ENCODE measurements at regions not wholly inside any gene's neighbourhood (a gene's known extent, or its start where the extent isn't known, plus 50 kb on each side); places are given as distances from the start of the nearest gene placed in this dataset.

DNA sequence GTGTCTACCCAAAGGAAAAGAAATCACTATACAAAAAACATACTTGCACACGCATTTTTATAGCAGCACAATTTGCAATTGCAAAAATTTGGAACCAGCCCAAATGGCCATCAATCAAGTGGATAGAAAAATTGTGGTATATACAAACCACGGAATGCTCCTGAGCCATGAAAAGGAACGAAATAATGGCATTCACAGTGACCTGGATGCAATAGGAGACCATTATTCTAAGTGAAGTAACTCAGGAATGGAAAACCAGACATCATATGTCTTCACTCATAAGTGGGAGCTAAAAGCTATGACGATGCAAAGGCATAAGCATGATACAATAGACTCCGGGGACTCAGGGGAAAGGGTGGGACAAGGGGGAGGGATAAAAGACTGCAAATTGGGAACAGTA, 78.4 kb downstream of the ENC1 start:
- no peak overlapping the region for H3K4me2 ChIP-seq (ENCODE audit: insufficient read depth, low read length)
- peaks cover 3% of the 10 kb centered on the region for H3K27me3 ChIP-seq (ENCODE audit: insufficient read depth, low read length)
- no peak for DNase-seq (ENCODE audit: insufficient read length, low spot score, missing footprints)
- H3K4me1 ChIP-seq (ENCODE audit: insufficient read depth, low read length): no peaks in the 10 kb centered on the region
- no peaks in the 10 kb centered on the region for H3K9me3 ChIP-seq (ENCODE audit: low read depth, low read length)
- H3K4me3 ChIP-seq (ENCODE audit: insufficient read depth, low read length): no peak overlapping the region
- TF ChIP-seq, protein P1, sequence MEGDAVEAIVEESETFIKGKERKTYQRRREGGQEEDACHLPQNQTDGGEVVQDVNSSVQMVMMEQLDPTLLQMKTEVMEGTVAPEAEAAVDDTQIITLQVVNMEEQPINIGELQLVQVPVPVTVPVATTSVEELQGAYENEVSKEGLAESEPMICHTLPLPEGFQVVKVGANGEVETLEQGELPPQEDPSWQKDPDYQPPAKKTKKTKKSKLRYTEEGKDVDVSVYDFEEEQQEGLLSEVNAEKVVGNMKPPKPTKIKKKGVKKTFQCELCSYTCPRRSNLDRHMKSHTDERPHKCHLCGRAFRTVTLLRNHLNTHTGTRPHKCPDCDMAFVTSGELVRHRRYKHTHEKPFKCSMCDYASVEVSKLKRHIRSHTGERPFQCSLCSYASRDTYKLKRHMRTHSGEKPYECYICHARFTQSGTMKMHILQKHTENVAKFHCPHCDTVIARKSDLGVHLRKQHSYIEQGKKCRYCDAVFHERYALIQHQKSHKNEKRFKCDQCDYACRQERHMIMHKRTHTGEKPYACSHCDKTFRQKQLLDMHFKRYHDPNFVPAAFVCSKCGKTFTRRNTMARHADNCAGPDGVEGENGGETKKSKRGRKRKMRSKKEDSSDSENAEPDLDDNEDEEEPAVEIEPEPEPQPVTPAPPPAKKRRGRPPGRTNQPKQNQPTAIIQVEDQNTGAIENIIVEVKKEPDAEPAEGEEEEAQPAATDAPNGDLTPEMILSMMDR (IDR thresholded peaks at IDR 0.05; ENCODE audit: extremely low read depth, low read depth, low read length): no peak
- H3K36me3 ChIP-seq (ENCODE audit: insufficient read depth, low read length): no peaks in the 10 kb centered on the region
- no peak overlapping the region for H2AFZ ChIP-seq (ENCODE audit: low read length)
- no peak overlapping the region for H3K27ac ChIP-seq (ENCODE audit: low read depth, low read length)
- no peaks in the 10 kb centered on the region for H3K79me2 ChIP-seq (ENCODE audit: insufficient read depth, low read length)
- H4K20me1 ChIP-seq (ENCODE audit: insufficient read depth, low read length): no peaks in the 10 kb centered on the region

DNA sequence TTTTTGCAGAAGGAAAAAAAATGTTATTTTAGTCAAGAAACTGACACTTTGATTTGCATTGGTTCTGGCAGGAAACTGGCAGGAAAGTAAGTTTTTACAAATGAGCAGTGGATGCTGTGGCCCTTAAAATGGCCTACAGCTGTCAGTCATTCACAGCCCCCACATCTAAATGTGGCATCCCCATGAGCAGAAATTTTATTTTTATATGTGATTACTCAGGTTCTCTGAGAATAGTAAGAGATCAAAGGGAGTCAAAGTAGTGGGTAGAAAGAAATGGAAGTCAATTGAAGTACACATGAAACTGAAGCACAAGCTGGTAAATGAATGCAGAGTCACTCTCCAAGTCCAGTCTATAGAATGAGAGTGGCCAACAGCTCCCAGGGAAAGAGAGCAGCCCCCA, 80.3 kb downstream of the ENC1 start:
- H3K4me1 ChIP-seq (ENCODE audit: insufficient read depth, low read length): no peaks in the 10 kb centered on the region
- H3K27ac ChIP-seq (ENCODE audit: low read depth, low read length): no peak overlapping the region
- TF ChIP-seq, protein P1 (IDR thresholded peaks at IDR 0.05; ENCODE audit: extremely low read depth, low read depth, low read length): no peak
- no peaks in the 10 kb centered on the region for H3K9me3 ChIP-seq (ENCODE audit: low read depth, low read length)
- no peak overlapping the region for H3K4me3 ChIP-seq (ENCODE audit: insufficient read depth, low read length)
- no peaks in the 10 kb centered on the region for H3K79me2 ChIP-seq (ENCODE audit: insufficient read depth, low read length)
- no peak overlapping the region for H3K4me2 ChIP-seq (ENCODE audit: insufficient read depth, low read length)
- H3K36me3 ChIP-seq (ENCODE audit: insufficient read depth, low read length): no peaks in the 10 kb centered on the region
- no peaks in the 10 kb centered on the region for H4K20me1 ChIP-seq (ENCODE audit: insufficient read depth, low read length)
- H3K27me3 ChIP-seq (ENCODE audit: insufficient read depth, low read length): peaks cover 3% of the 10 kb centered on the region
- H2AFZ ChIP-seq (ENCODE audit: low read length): no peak overlapping the region
- no peak for DNase-seq (ENCODE audit: insufficient read length, low spot score, missing footprints)

DNA sequence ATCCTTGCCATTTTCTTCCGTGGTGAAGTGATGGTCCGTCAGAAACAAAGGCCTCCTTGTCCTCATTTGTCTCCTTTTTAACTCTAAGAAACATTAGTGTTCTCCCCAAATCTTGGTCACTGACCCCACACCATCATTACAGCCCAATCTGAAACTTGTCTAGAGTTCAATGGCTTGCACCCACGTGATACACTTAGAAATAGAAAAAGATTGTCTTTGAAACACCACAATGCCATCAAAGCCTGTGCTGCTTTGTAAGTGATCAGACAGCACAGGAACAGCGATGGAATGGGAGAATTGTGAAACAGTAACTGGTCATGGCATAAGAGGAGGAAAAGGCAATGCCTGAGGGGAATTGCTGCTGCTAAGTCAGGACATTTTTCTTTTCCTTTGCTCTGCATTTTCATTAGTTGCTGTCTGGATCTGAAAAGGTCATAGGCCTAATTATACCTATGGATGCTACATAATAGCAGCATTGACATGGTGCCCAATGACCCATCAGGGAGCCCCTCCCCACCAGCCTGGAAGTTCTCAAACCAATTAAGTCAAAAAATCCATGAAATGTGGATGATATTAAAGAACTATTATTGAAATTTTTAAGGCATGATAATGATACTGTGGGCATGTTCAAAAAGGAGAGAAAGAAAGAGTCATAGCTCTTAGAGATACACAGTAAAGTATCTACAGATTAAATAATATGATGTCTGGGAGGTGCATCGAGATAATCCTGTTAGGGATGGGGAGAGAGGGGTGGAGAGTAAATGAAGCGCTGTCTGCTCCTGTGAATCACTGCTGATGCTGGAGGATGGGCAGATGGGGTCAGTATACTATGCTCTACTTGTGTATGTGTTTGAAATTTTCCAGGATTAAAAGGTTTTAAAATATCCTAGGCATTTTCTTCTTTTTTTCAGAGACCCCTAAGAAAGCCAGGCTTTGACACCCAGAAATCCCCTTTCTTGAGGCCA, 83.6 kb downstream of the ENC1 start:
- Histone ChIP-seq H3K4me2 (ENCODE audit: insufficient read depth, low read length) (no peak overlapping the region), H3K4me1 (ENCODE audit: insufficient read depth, low read length) (no peaks in the 10 kb centered on the region), H3K36me3 (ENCODE audit: insufficient read depth, low read length) (no peaks in the 10 kb centered on the region), H3K4me3 (ENCODE audit: insufficient read depth, low read length) (no peak overlapping the region), H3K79me2 (ENCODE audit: insufficient read depth, low read length) (no peaks in the 10 kb centered on the region), H3K27me3 (ENCODE audit: insufficient read depth, low read length) (peaks cover 3% of the 10 kb centered on the region), H3K27ac (ENCODE audit: low read depth, low read length) (no peak overlapping the region), H4K20me1 (ENCODE audit: insufficient read depth, low read length) (no peaks in the 10 kb centered on the region), H2AFZ (ENCODE audit: low read length) (no peak overlapping the region), H3K9me3 (ENCODE audit: low read depth, low read length) (no peaks in the 10 kb centered on the region)
- TF ChIP-seq, protein P1 (IDR thresholded peaks at IDR 0.05; ENCODE audit: extremely low read depth, low read depth, low read length): no peak
- DNase-seq (ENCODE audit: insufficient read length, low spot score, missing footprints): no peak

DNA sequence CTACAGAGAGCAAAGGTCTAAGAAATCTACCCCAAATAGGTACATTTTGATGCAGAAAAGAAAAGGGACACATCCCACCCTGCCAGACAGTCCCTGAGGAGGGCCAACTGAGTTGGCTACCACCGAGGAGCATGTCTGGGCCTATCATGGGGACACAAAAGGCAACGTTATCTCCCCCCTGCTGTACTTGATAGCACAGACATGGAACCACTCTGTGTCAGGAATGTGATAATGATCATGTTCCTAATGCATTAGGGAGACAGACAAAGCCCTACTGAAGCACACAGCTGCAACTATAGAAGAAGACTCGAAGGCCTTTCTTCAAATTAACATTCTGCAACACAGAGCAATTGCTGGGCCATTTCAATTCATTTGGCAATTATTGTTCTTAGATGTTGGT, 84.5 kb downstream of the ENC1 start:
- Histone ChIP-seq H3K9me3 (ENCODE audit: low read depth, low read length) (no peaks in the 10 kb centered on the region), H3K79me2 (ENCODE audit: insufficient read depth, low read length) (no peaks in the 10 kb centered on the region), H3K27me3 (ENCODE audit: insufficient read depth, low read length) (peaks cover 3% of the 10 kb centered on the region), H3K36me3 (ENCODE audit: insufficient read depth, low read length) (no peaks in the 10 kb centered on the region), H3K4me1 (ENCODE audit: insufficient read depth, low read length) (no peaks in the 10 kb centered on the region), H3K4me3 (ENCODE audit: insufficient read depth, low read length) (no peak overlapping the region), H4K20me1 (ENCODE audit: insufficient read depth, low read length) (no peaks in the 10 kb centered on the region), H3K27ac (ENCODE audit: low read depth, low read length) (no peak overlapping the region), H3K4me2 (ENCODE audit: insufficient read depth, low read length) (no peak overlapping the region), H2AFZ (ENCODE audit: low read length) (no peak overlapping the region)
- TF ChIP-seq, protein P1 (IDR thresholded peaks at IDR 0.05; ENCODE audit: extremely low read depth, low read depth, low read length): no peak
- DNase-seq (ENCODE audit: insufficient read length, low spot score, missing footprints): no peak
